Loucy (cell line): ENCODE measurements at regions not wholly inside any gene's neighbourhood (a gene's known extent, or its start where the extent isn't known, plus 50 kb on each side); places are given as distances from the start of the nearest gene placed in this dataset.
"Not testable (repeated sequence)": the region's sequence is repeated elsewhere in the genome, so short reads cannot be mapped to it uniquely, and the experiment has no call there.

Source experiments
- H2AFZ ChIP-seq: fragments of 200-600 bp; sonication (generic); 2 replicates; pipeline ENCODE4 v1.6.0; 2016; ENCODE audit warnings: antibody characterized with exemption, mild to moderate bottlenecking, low read length, moderate library complexity
- H3F3A ChIP-seq: fragments of 200-600 bp; 2 replicates; pipeline ENCODE4 v1.6.0; 2016; ENCODE audit warnings: antibody characterized with exemption, low read depth, mild to moderate bottlenecking
- H3K27me3 ChIP-seq: fragments of 200-600 bp; sonication (generic); 2 replicates; pipeline ENCODE4 v1.6.1; 2014; ENCODE audit warnings: low read length, mild to moderate bottlenecking; ENCODE audit not compliant: insufficient read depth, poor library complexity, severe bottlenecking
- H3K36me3 ChIP-seq: fragments of 200-600 bp; sonication (generic); 2 replicates; pipeline ENCODE4 v1.6.1; 2016; ENCODE audit warnings: low read length; ENCODE audit not compliant: insufficient read depth
- H3K4me1 ChIP-seq: fragments of 200-600 bp; sonication (generic); 2 replicates; pipeline ENCODE4 v1.5.1; 2014; ENCODE audit warnings: low read length, mild to moderate bottlenecking; ENCODE audit not compliant: insufficient read depth, poor library complexity, severe bottlenecking
- H3K4me2 ChIP-seq: fragments of 200-600 bp; sonication (generic); 2 replicates; pipeline ENCODE4 v1.6.0; 2014; ENCODE audit warnings: antibody characterized with exemption, low read length, low read depth, mild to moderate bottlenecking; ENCODE audit not compliant: poor library complexity, severe bottlenecking
- H3K4me3 ChIP-seq: fragments of 200-600 bp; sonication (generic); 2 replicates; pipeline ENCODE4 v1.5.1; 2014; ENCODE audit warnings: low read length, mild to moderate bottlenecking, mixed read lengths; ENCODE audit not compliant: poor library complexity, severe bottlenecking
- H3K79me2 ChIP-seq: fragments of 200-600 bp; sonication (generic); 2 replicates; pipeline ENCODE4 v1.6.1; 2014; ENCODE audit warnings: low read length; ENCODE audit not compliant: insufficient read depth
- H3K9ac ChIP-seq: fragments of 200-600 bp; sonication (generic); 2 replicates; pipeline ENCODE4 v1.6.0; 2014; ENCODE audit warnings: mild to moderate bottlenecking, low read depth, low read length, moderate library complexity; ENCODE audit not compliant: poor library complexity, severe bottlenecking
- H3K9me2 ChIP-seq: fragments of 200-600 bp; sonication (generic); replicated peaks from 2 replicates; pipeline ENCODE4 v1.6.1; 2016; ENCODE audit warnings: low read depth, low read length, mixed read lengths
- H3K9me3 ChIP-seq: fragments of 200-600 bp; sonication (generic); 2 replicates; pipeline ENCODE4 v1.6.1; 2014; ENCODE audit warnings: mild to moderate bottlenecking, antibody characterized with exemption, low read length, low read depth; ENCODE audit not compliant: insufficient read depth
- H4K20me1 ChIP-seq: fragments of 200-600 bp; sonication (generic); 2 replicates; pipeline ENCODE4 v1.6.0; 2014; ENCODE audit warnings: antibody characterized with exemption, low read length, mild to moderate bottlenecking; ENCODE audit not compliant: insufficient read depth, poor library complexity, severe bottlenecking
- CTCF ChIP-seq: fragments of 200-600 bp; sonication (generic); conservative IDR thresholded peaks from 2 replicates; pipeline ENCODE4 v1.5.1; 2014; ENCODE audit warnings: mild to moderate bottlenecking, antibody characterized with exemption, low read length
- EZH2phosphoT487 ChIP-seq: fragments of 200-600 bp; IDR thresholded peaks from 2 replicates; pipeline ENCODE4 v1.6.1; 2018; ENCODE audit warnings: antibody characterized with exemption, mild to moderate bottlenecking, moderate library complexity, borderline replicate concordance

- H3K4me3 ChIP-seq = no peak overlapping the region
- H2AFZ ChIP-seq = no peak overlapping the region
- H3K36me3 ChIP-seq = no peaks in the 10 kb centered on the region
- no peaks in the 10 kb centered on the region for H3K27me3 ChIP-seq
- TF ChIP-seq EZH2phosphoT487 (no peak), CTCF (no peak)
- no peaks in the 10 kb centered on the region for H3K79me2 ChIP-seq
- no peaks in the 10 kb centered on the region for H4K20me1 ChIP-seq
- H3K4me2 ChIP-seq = no peak overlapping the region
- H3K9me3 ChIP-seq = no peaks in the 10 kb centered on the region
- no peak overlapping the region for H3K9ac ChIP-seq
- H3K9me2 ChIP-seq = no peaks in the 10 kb centered on the region
- H3F3A ChIP-seq = no peaks in the 10 kb centered on the region
- H3K4me1 ChIP-seq = no peaks in the 10 kb centered on the region
Observed at GRCh38 chr3:118151164-118151563, 883.5 kb downstream of the IGSF11 start.

GRCh38 chr3:118162627-118163588 lies 871.7 kb downstream of the IGSF11 start:
- H3K9me2 ChIP-seq, H3K4me2 ChIP-seq, H2AFZ ChIP-seq, H3K9me3 ChIP-seq, H3K4me3 ChIP-seq, H3F3A ChIP-seq, H3K27me3 ChIP-seq, H3K79me2 ChIP-seq, H3K9ac ChIP-seq, H3K4me1 ChIP-seq, H3K36me3 ChIP-seq, H4K20me1 ChIP-seq: not testable (repeated sequence)

GRCh38 chr3:118165413-118165812 lies 869.2 kb downstream of the IGSF11 start:
- Histone ChIP-seq H3K4me2 (no peak overlapping the region), H3K9me3 (peaks cover 2% of the 10 kb centered on the region; the same call in 1 of the 2 replicates), H3K27me3 (no peaks in the 10 kb centered on the region), H3K9ac (no peak overlapping the region), H3K36me3 (no peaks in the 10 kb centered on the region), H3K4me3 (no peak overlapping the region), H3K79me2 (no peaks in the 10 kb centered on the region), H3F3A (no peaks in the 10 kb centered on the region), H3K9me2 (no peaks in the 10 kb centered on the region), H3K4me1 (no peaks in the 10 kb centered on the region), H2AFZ (no peak overlapping the region), H4K20me1 (no peaks in the 10 kb centered on the region)
- TF ChIP-seq EZH2phosphoT487 (no peak), CTCF (no peak)

GRCh38 chr3:118167571-118167970 lies 867.1 kb downstream of the IGSF11 start:
- no peaks in the 10 kb centered on the region for H3K27me3 ChIP-seq

More at GRCh38 chr3:118167571-118167970, 867.1 kb downstream of the IGSF11 start:
- Histone ChIP-seq H3K4me1 (no peaks in the 10 kb centered on the region), H3K9ac (no peak overlapping the region), H3K4me2 (no peak overlapping the region), H2AFZ (no peak overlapping the region), H3K79me2 (no peaks in the 10 kb centered on the region), H3K4me3 (no peak overlapping the region), H3K9me2 (no peaks in the 10 kb centered on the region), H3K9me3 (peaks cover 6% of the 10 kb centered on the region; the same call in 1 of the 2 replicates), H4K20me1 (no peaks in the 10 kb centered on the region), H3F3A (no peaks in the 10 kb centered on the region), H3K36me3 (no peaks in the 10 kb centered on the region)
- TF ChIP-seq CTCF (no peak), EZH2phosphoT487 (no peak)
